ENCODE measurements at regions not wholly inside any gene's neighbourhood (a gene's known extent, or its start where the extent isn't known, plus 50 kb on each side); places are given as distances from the start of the nearest gene placed in this dataset.
"Not testable (repeated sequence)": the region's sequence is repeated elsewhere in the genome, so short reads cannot be mapped to it uniquely, and the experiment has no call there.

- Mint-ChIP-seq H3K9me3 (ENCODE audit: unreplicated experiment) (no peaks in the 10 kb centered on the region), H3K4me3 (ENCODE audit: unreplicated experiment) (no peak overlapping the region), H3K36me3 (ENCODE audit: low read depth, unreplicated experiment) (no peaks in the 10 kb centered on the region), H3K27ac (ENCODE audit: unreplicated experiment) (no peak overlapping the region), H3K4me1 (ENCODE audit: unreplicated experiment) (no peaks in the 10 kb centered on the region), H3K27me3 (ENCODE audit: unreplicated experiment) (no peaks in the 10 kb centered on the region)
- no peak for DNase-seq (ENCODE audit: low spot score)
- no peak for TF ChIP-seq CTCF (IDR thresholded peaks at IDR 0.05; ENCODE audit: unreplicated experiment)
These were observed 121.9 kb downstream of the GJA1 start for GRCh38 chr6:121557146-121557940.

GRCh38 chr6:121559611-121560269, 124.3 kb downstream of the GJA1 start:
- no peaks in the 10 kb centered on the region for H3K4me1 Mint-ChIP-seq (ENCODE audit: unreplicated experiment)
- peaks cover 4% of the 10 kb centered on the region for H3K36me3 Mint-ChIP-seq (ENCODE audit: low read depth, unreplicated experiment)
- H3K4me3 Mint-ChIP-seq (ENCODE audit: unreplicated experiment), result no peak overlapping the region
- no peak for TF ChIP-seq CTCF (IDR thresholded peaks at IDR 0.05; ENCODE audit: unreplicated experiment)
- no peak for DNase-seq (ENCODE audit: low spot score)
- peaks cover 4% of the 10 kb centered on the region for H3K9me3 Mint-ChIP-seq (ENCODE audit: unreplicated experiment)
- H3K27me3 Mint-ChIP-seq (ENCODE audit: unreplicated experiment), result no peaks in the 10 kb centered on the region
- no peak overlapping the region for H3K27ac Mint-ChIP-seq (ENCODE audit: unreplicated experiment)

- Mint-ChIP-seq H3K36me3 (ENCODE audit: low read depth, unreplicated experiment) (peaks cover 6% of the 10 kb centered on the region), H3K9me3 (ENCODE audit: unreplicated experiment) (peaks cover 6% of the 10 kb centered on the region), H3K27ac (ENCODE audit: unreplicated experiment) (no peak overlapping the region), H3K4me3 (ENCODE audit: unreplicated experiment) (no peak overlapping the region), H3K27me3 (ENCODE audit: unreplicated experiment) (no peaks in the 10 kb centered on the region), H3K4me1 (ENCODE audit: unreplicated experiment) (no peaks in the 10 kb centered on the region)
- TF ChIP-seq CTCF (IDR thresholded peaks at IDR 0.05; ENCODE audit: unreplicated experiment), result no peak
- no peak for DNase-seq (ENCODE audit: low spot score)
These were observed 125.0 kb downstream of the GJA1 start for GRCh38 chr6:121560476-121560875.

GRCh38 chr6:121563286-121563685, 127.8 kb downstream of the GJA1 start:
- H3K4me3 Mint-ChIP-seq (ENCODE audit: unreplicated experiment), result no peak overlapping the region
- DNase-seq (ENCODE audit: low spot score), result no peak
- H3K27ac Mint-ChIP-seq (ENCODE audit: unreplicated experiment), result no peak overlapping the region
- H3K27me3 Mint-ChIP-seq (ENCODE audit: unreplicated experiment), result no peaks in the 10 kb centered on the region
- H3K9me3 Mint-ChIP-seq (ENCODE audit: unreplicated experiment), result peaks cover 6% of the 10 kb centered on the region
- H3K4me1 Mint-ChIP-seq (ENCODE audit: unreplicated experiment), result no peaks in the 10 kb centered on the region
- peaks cover 6% of the 10 kb centered on the region for H3K36me3 Mint-ChIP-seq (ENCODE audit: low read depth, unreplicated experiment)
- TF ChIP-seq CTCF (IDR thresholded peaks at IDR 0.05; ENCODE audit: unreplicated experiment), result no peak

- not testable (repeated sequence) for H3K27me3 Mint-ChIP-seq (ENCODE audit: unreplicated experiment); H3K4me1 Mint-ChIP-seq (ENCODE audit: unreplicated experiment); H3K27ac Mint-ChIP-seq (ENCODE audit: unreplicated experiment); H3K36me3 Mint-ChIP-seq (ENCODE audit: low read depth, unreplicated experiment); H3K4me3 Mint-ChIP-seq (ENCODE audit: unreplicated experiment); DNase-seq (ENCODE audit: low spot score); H3K9me3 Mint-ChIP-seq (ENCODE audit: unreplicated experiment)
These were observed 129.1 kb downstream of the GJA1 start for GRCh38 chr6:121564529-121564928.
